ENCODE measurements at regions not wholly inside any gene's neighbourhood (a gene's known extent, or its start where the extent isn't known, plus 50 kb on each side); places are given as distances from the start of the nearest gene placed in this dataset.

DNA sequence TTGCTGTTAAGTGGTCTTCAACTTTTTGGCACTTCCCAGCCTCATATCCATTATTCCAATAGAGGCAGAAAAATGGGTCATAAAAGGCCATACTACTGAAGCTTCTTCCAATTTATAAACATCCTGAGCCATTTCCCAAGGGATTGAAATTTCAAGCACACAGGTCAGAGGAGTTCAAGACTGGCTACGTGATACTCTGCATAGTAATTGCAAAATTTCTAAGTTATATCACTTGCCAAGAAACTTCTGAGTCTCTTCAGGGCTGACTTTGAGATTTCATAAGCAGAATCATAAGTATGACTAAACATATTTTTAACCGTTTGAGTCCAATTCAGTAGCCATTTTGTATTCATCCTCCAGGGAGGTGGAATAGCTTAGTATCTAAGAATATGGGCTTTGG, 75.6 kb upstream of the RXFP1 start:
- TF ChIP-seq BHLHE40 (IDR thresholded peaks at IDR 0.05; ENCODE audit: borderline replicate concordance) (no peak), TARDBP (IDR thresholded peaks at IDR 0.05) (no peak), FOXK2 (IDR thresholded peaks at IDR 0.05) (no peak), LEF1 (IDR thresholded peaks at IDR 0.05; ENCODE audit: borderline replicate concordance) (no peak), PKNOX1 (IDR thresholded peaks at IDR 0.05) (no peak), SP1 (IDR thresholded peaks at IDR 0.05) (no peak), ARNT (IDR thresholded peaks at IDR 0.05) (no peak), FOXA1 (IDR thresholded peaks at IDR 0.05) (no peak), CTBP1 (IDR thresholded peaks at IDR 0.05; ENCODE audit: borderline replicate concordance) (no peak), SUZ12 (IDR thresholded peaks at IDR 0.05) (no peak)

All from HEK293T (cell line).